Gastroesophageal sphincter (tissue), 4 donors: ENCODE measurements at regions not wholly inside any gene's neighbourhood (a gene's known extent, or its start where the extent isn't known, plus 50 kb on each side); places are given as distances from the start of the nearest gene placed in this dataset.

Experiments
- ATAC-seq: fragments of 150-250 bp; one replicate; pipeline ENCODE4 v1.9.1; 2016; ENCODE audit warnings: mild to moderate bottlenecking, moderate library complexity
- H3K27ac ChIP-seq, 4 donors: fragments of 200-600 bp; sonication (generic) in 3 of 4; 1 replicate in 3 of 4; 2 replicates in 1 of 4; pipeline ENCODE4 v1.5.1; 2016 to 2019
- H3K27me3 ChIP-seq: fragments of 200-600 bp; sonication (generic); one replicate; pipeline ENCODE4 v1.5.1; 2019
- H3K36me3 ChIP-seq, 2 donors: fragments of 200-600 bp; sonication (generic); one replicate each; pipeline ENCODE4 v1.5.1; 2019; ENCODE audit warnings: control low read depth in 1 of 2
- H3K4me1 ChIP-seq, 3 donors: fragments of 200-600 bp; sonication (generic); 1 replicate in 2 of 3; 2 replicates in 1 of 3; pipeline ENCODE4 v1.5.1; 2016 to 2019; ENCODE audit warnings: control low read depth in 2 of 3
- H3K4me3 ChIP-seq, 2 donors: fragments of 200-600 bp; sonication (generic); one replicate each; pipeline ENCODE4 v1.5.1; 2019; ENCODE audit warnings: mild to moderate bottlenecking in 1 of 2, moderate library complexity in 1 of 2
- H3K9me3 ChIP-seq, 3 donors: fragments of 200-600 bp; sonication (generic); one replicate each; pipeline ENCODE4 v1.5.1; 2017 to 2019; ENCODE audit warnings: control low read depth in 2 of 3
- EP300 ChIP-seq: sonication (generic); formaldehyde crosslinking; IDR thresholded peaks from one replicate; pipeline ENCODE4 v1.6.1; 2017; ENCODE audit warnings: antibody characterized with exemption, mild to moderate bottlenecking
- POLR2A ChIP-seq, 2 donors: fragments of 450-650 bp; IDR thresholded peaks; one replicate each; pipeline ENCODE4 v1.6.1; 2017; ENCODE audit warnings: antibody characterized with exemption in 2 of 2, mild to moderate bottlenecking in 2 of 2, moderate library complexity in 1 of 2
- POLR2AphosphoS5 ChIP-seq: sonication (generic); formaldehyde crosslinking; IDR thresholded peaks from one replicate; pipeline ENCODE4 v1.6.1; 2017; ENCODE audit warnings: antibody characterized with exemption
- WGBS, 2 donors: methylation state at CpG; one replicate each; pipeline ENCODE4 v1.1.5; 2018; ENCODE audit warnings: low coverage in 1 of 2; 5-methylcytosine and 5-hydroxymethylcytosine counted together
- TF ChIP-seq, protein P1 (sequence below), 4 experiments: fragments of 200-600 bp in 2 of 4; fragments of 450-650 bp in 2 of 4; sonication (generic) in 1 of 4; IDR thresholded peaks; one replicate each; pipeline ENCODE4 v1.5.1; 2017 to 2019; ENCODE audit warnings: antibody characterized with exemption in 4 of 4, mild to moderate bottlenecking in 2 of 4, moderate library complexity in 2 of 4

DNA sequence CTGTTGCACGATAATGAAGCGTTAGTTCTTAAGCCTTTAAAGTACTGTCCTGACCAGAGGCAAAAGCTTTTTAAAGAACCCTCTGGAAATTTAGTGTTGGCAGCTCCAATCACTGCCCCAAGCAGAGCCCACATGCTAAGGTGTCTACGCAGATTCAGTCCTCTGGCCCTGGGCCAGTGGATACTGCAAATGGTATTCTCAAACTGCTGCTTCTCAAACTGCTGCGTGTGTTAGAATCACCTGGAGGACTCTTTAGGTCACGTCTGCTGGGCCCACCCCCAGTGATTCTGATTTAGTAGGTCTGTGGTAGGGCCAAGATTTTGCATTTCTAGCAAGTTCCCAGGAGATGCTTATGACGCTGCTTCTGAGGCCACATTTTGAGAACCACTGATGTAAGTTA lies 96.0 kb upstream of the CCDC28A start:
- H3K27ac ChIP-seq: no peak overlapping the region
- no peaks in the 10 kb centered on the region for H3K36me3 ChIP-seq
- peaks cover 0 to under 1% (median 0%) of the 10 kb centered on the region in 3 donors for H3K4me1 ChIP-seq
- no peak overlapping the region for H3K4me3 ChIP-seq
- no peaks in the 10 kb centered on the region for H3K9me3 ChIP-seq
- TF ChIP-seq POLR2A (IDR thresholded peaks at IDR 0.05) (no peak), POLR2AphosphoS5 (no peak), EP300 (no peak)
- TF ChIP-seq, protein P1, sequence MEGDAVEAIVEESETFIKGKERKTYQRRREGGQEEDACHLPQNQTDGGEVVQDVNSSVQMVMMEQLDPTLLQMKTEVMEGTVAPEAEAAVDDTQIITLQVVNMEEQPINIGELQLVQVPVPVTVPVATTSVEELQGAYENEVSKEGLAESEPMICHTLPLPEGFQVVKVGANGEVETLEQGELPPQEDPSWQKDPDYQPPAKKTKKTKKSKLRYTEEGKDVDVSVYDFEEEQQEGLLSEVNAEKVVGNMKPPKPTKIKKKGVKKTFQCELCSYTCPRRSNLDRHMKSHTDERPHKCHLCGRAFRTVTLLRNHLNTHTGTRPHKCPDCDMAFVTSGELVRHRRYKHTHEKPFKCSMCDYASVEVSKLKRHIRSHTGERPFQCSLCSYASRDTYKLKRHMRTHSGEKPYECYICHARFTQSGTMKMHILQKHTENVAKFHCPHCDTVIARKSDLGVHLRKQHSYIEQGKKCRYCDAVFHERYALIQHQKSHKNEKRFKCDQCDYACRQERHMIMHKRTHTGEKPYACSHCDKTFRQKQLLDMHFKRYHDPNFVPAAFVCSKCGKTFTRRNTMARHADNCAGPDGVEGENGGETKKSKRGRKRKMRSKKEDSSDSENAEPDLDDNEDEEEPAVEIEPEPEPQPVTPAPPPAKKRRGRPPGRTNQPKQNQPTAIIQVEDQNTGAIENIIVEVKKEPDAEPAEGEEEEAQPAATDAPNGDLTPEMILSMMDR (IDR thresholded peaks at IDR 0.05): no peak
- no peak for ATAC-seq
- H3K27me3 ChIP-seq: no peaks in the 10 kb centered on the region
- WGBS, 2 donors: 81 to 87% methylated on average over 4 to 6 of the region's 6 CpGs

DNA sequence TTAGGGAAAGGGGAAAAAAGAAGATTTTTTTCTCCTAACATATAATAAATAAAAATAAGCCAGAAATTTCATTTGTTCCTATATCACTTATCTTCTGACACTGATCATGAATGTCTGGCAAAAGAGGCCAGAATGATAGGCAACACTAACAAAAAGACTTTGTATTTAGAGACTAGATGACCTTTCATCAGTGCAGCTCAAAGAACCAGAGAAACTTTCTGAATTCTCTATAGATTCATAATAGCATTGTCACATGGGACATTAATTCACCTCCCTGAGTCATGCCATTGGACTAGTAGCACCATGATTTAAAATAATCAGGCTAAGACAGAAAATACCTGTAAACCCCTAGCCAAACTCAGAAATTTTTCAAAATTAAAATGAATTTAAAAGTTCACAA lies 95.4 kb upstream of the CCDC28A start:
- H3K36me3 ChIP-seq: no peaks in the 10 kb centered on the region
- peaks cover 0 to 5% (median 3%) of the 10 kb centered on the region in 3 donors for H3K4me1 ChIP-seq
- no peak for ATAC-seq
- no peaks in the 10 kb centered on the region for H3K9me3 ChIP-seq
- no peak for TF ChIP-seq EP300
- TF ChIP-seq, protein P1 (IDR thresholded peaks at IDR 0.05): no peak
- TF ChIP-seq POLR2A (IDR thresholded peaks at IDR 0.05): no peak
- no peak for TF ChIP-seq POLR2AphosphoS5
- no peaks in the 10 kb centered on the region for H3K27me3 ChIP-seq
- H3K4me3 ChIP-seq: no peak overlapping the region
- H3K27ac ChIP-seq: no peak overlapping the region

DNA sequence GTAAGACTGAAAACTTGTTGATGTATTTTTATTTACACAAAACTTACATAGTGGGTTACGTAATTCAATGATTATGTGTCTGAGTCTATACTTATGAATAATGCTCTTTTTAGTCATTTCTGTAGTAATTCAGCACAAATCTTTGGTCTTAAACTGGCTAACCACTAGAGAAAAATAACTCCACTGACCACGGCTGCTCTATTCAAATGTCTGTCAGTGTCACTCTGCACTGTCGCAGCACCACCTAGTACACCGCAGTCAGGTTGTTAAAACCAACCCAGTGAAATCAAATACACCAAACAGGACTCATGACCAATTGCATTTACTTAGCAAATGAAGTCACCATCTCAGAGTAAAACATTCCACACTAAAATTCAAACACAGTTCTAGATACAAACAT lies 93.5 kb upstream of the CCDC28A start:
- TF ChIP-seq POLR2A (IDR thresholded peaks at IDR 0.05) (no peak), EP300 (no peak), POLR2AphosphoS5 (no peak)
- TF ChIP-seq, protein P1 (IDR thresholded peaks at IDR 0.05): no peak
- ATAC-seq: no peak
- Histone ChIP-seq H3K36me3 (no peaks in the 10 kb centered on the region), H3K27ac (no peak overlapping the region), H3K9me3 (no peaks in the 10 kb centered on the region), H3K27me3 (no peaks in the 10 kb centered on the region), H3K4me1 (peaks cover 0 to 5% (median 4%) of the 10 kb centered on the region in 3 donors), H3K4me3 (no peak overlapping the region)
- WGBS, 2 donors: 70 to 85% methylated on average over 4 of the region's 4 CpGs

DNA sequence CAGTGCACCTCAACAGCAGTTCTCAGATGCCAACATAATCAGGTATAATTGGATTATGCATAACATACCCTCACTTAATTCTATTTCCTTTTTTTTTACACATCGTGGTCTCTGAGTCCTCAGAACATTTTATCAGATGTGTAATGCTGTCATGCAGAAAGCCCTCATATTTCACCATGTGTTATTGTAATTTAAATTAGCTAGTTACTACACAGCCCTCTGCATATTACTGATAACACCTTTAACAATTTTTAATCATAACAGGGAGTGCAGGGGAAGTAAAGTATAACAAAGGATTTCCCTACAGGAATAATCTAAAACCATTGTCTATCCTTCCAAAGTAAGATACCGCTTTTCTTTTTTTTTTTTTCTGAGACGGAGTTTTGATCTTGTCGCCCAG lies 91.9 kb upstream of the CCDC28A start:
- Histone ChIP-seq H3K9me3 (no peaks in the 10 kb centered on the region), H3K4me1 (peaks cover 0 to 5% (median 4%) of the 10 kb centered on the region in 3 donors), H3K27me3 (no peaks in the 10 kb centered on the region), H3K4me3 (no peak overlapping the region), H3K36me3 (no peaks in the 10 kb centered on the region), H3K27ac (no peak overlapping the region)
- ATAC-seq: no peak
- 71 to 80% methylated on average over 4 of the region's 4 CpGs for WGBS, 2 donors
- TF ChIP-seq POLR2AphosphoS5: no peak
- no peak for TF ChIP-seq EP300
- TF ChIP-seq POLR2A (IDR thresholded peaks at IDR 0.05): no peak
- TF ChIP-seq, protein P1 (IDR thresholded peaks at IDR 0.05): no peak

DNA sequence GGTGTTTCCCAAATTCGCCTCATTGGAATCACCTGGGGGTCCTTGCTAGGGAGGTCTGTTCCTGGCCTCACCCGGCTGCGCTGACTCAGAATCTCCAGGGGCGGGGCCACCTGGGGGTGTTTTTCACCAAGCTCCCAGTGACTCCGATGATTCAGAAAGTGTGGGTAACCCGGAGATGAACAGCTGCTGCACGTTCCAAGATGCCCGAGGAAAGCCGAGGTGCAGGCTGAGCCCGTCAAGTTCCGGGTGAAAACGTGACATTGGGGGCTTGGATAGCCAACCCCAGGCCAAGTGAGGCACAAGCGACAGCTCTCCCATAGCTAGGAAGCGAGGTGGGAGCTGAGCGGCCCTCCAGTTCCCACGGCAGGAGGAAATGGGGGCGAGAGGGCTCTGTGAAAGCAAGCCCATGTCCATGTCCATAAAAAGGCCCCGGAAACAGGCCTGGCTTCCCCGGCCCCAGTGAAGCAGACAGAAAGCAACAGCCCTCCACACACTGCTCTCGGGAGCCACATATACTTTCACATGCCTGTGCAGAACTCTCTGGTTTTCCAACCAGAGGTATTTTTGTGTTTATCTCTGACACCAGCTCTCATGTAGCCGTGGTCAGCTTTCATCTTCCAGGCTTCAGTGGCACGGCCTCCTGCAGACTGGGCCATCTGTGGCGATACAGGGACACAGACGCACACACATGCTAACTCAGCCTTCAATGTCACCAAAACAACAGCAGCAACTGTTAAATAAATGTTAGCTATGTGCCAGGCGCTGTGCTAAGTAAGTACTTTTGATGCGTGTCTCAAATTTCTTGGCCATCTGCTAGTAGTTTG lies 90.7 kb upstream of the CCDC28A start:
- Histone ChIP-seq H3K27ac (peak overlapping the region in 2 of 4 donors; percentile 28 to 35), H3K4me3 (no peak overlapping the region), H3K9me3 (no peaks in the 10 kb centered on the region), H3K4me1 (peaks cover 0 to 5% (median 4%) of the 10 kb centered on the region in 3 donors), H3K27me3 (no peaks in the 10 kb centered on the region), H3K36me3 (no peaks in the 10 kb centered on the region)
- ATAC-seq: peak; percentile 28
- TF ChIP-seq, protein P1 (IDR thresholded peaks at IDR 0.05): no peak
- TF ChIP-seq POLR2A (IDR thresholded peaks at IDR 0.05) (no peak), POLR2AphosphoS5 (no peak), EP300 (no peak)
- WGBS, 2 donors: 60 to 97% methylated on average over 1 to 10 of the region's 26 CpGs
